ENCODE measurements at regions not wholly inside any gene's neighbourhood (a gene's known extent, or its start where the extent isn't known, plus 50 kb on each side); places are given as distances from the start of the nearest gene placed in this dataset.

- Histone ChIP-seq H3K9me3 (peaks cover 0 to 3% (median 0%) of the 10 kb centered on the region in 3 donors), H3K4me3 (no peak overlapping the region), H3K27me3 (no peaks in the 10 kb centered on the region), H3K36me3 (no peaks in the 10 kb centered on the region), H3K27ac (no peak overlapping the region), H3K4me1 (no peaks in the 10 kb centered on the region)
- intact Hi-C loops (cut with DNase I), result no loop called here
- TF ChIP-seq CTCF (IDR thresholded peaks at IDR 0.05) (no peak), POLR2A (IDR thresholded peaks at IDR 0.05) (no peak)
- WGBS, 2 donors, result 80 to 90% methylated on average over 10 to 13 of the region's 35 CpGs
- DNase-seq, result no peak
Measured at GRCh38 chr11:81744336-81745116, 989.1 kb downstream of the FAM181B start.

- H3K4me1 ChIP-seq, result no peaks in the 10 kb centered on the region
- H3K27me3 ChIP-seq, result no peaks in the 10 kb centered on the region
- intact Hi-C loops (cut with DNase I), result no loop called here
- no peak for DNase-seq
- H3K36me3 ChIP-seq, result no peaks in the 10 kb centered on the region
- TF ChIP-seq CTCF (IDR thresholded peaks at IDR 0.05) (no peak), POLR2A (IDR thresholded peaks at IDR 0.05) (no peak)
- H3K27ac ChIP-seq, result no peak overlapping the region
- H3K9me3 ChIP-seq, result peaks cover 0 to 3% (median 0%) of the 10 kb centered on the region in 3 donors
- H3K4me3 ChIP-seq, result no peak overlapping the region
- WGBS, 2 donors, result 67% methylated on average over 3 of the region's 3 CpGs
Measured at GRCh38 chr11:81725701-81726100, 1008.0 kb downstream of the FAM181B start.

DNA sequence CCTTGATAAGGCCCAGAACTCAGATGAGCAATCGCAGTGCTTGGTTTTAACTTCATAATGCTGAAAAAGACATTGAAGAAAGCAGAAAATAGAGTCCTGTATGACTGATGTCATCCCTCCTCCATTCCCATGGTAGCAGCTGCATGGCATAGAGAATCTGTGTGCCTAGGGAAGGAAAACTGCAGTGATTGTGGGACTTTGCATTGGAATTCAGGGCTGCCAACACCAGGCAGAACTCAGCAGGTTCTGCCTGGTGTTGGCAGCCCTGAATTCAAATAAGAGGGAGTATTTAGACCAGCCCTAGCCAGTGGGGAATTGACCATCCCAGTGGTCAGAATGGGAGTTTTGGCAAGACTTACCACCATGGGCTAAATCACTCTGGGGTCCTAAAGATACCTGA is 1016.0 kb downstream of the FAM181B start:
- Histone ChIP-seq H3K9me3 (no peaks in the 10 kb centered on the region), H3K27ac (no peak overlapping the region), H3K36me3 (no peaks in the 10 kb centered on the region), H3K4me3 (no peak overlapping the region), H3K4me1 (no peaks in the 10 kb centered on the region), H3K27me3 (no peaks in the 10 kb centered on the region)
- intact Hi-C loops (cut with DNase I), result no loop called here
- no peak for DNase-seq
- TF ChIP-seq CTCF (IDR thresholded peaks at IDR 0.05), result no peak
- TF ChIP-seq POLR2A (IDR thresholded peaks at IDR 0.05), result no peak
- WGBS, 2 donors, result 83 to 100% methylated on average over 1 of the region's 1 CpG

- no peak for TF ChIP-seq CTCF (IDR thresholded peaks at IDR 0.05)
- TF ChIP-seq POLR2A (IDR thresholded peaks at IDR 0.05), result no peak
- no peak for DNase-seq
- WGBS, 2 donors, result 20 to 27% methylated on average over 1 of the region's 1 CpG
Measured at GRCh38 chr11:81707881-81708280, 1025.8 kb downstream of the FAM181B start.

DNA sequence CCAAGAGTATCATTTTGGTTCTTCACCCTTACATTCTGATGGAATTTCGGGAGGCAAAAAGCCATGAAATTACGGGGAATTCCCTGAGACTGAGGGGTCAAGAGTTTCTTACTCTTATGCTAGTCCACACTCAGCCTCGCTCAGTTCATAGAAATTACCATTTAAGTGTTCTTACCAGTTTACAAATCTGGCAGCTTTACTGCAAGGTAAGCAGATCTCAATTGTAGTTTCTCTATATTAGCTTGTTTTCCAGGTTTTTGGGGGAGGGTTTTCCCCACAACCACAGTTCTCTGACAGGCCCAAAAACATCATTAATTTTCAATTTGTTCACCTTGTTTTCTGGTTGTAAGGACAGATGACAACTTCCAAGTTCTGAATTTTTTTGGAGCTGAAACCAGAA is 1028.4 kb downstream of the FAM181B start:
- Histone ChIP-seq H3K36me3 (no peaks in the 10 kb centered on the region), H3K4me1 (no peaks in the 10 kb centered on the region), H3K4me3 (no peak overlapping the region), H3K9me3 (no peaks in the 10 kb centered on the region), H3K27me3 (no peaks in the 10 kb centered on the region), H3K27ac (no peak overlapping the region)
- intact Hi-C loops (cut with DNase I), result no loop called here
- WGBS, 2 donors, result 50 to 54% methylated on average over 3 of the region's 3 CpGs
- no peak for TF ChIP-seq POLR2A (IDR thresholded peaks at IDR 0.05)
- TF ChIP-seq CTCF (IDR thresholded peaks at IDR 0.05), result no peak
- DNase-seq, result no peak

More at GRCh38 chr11:81707881-81708280, 1025.8 kb downstream of the FAM181B start:
- intact Hi-C loops (cut with DNase I), result no loop called here
- Histone ChIP-seq H3K4me3 (no peak overlapping the region), H3K36me3 (no peaks in the 10 kb centered on the region), H3K27ac (no peak overlapping the region), H3K4me1 (no peaks in the 10 kb centered on the region), H3K27me3 (no peaks in the 10 kb centered on the region), H3K9me3 (no peaks in the 10 kb centered on the region)
